ENCODE measurements at regions not wholly inside any gene's neighbourhood (a gene's known extent, or its start where the extent isn't known, plus 50 kb on each side); places are given as distances from the start of the nearest gene placed in this dataset.

- Histone ChIP-seq H3K9me3 (no peaks in the 10 kb centered on the region), H3K4me3 (no peak overlapping the region), H3K27me3 (no peaks in the 10 kb centered on the region), H3K27ac (no peak overlapping the region), H3K36me3 (no peaks in the 10 kb centered on the region), H3K4me1 (no peaks in the 10 kb centered on the region)
- 60 to 71% methylated on average over 6 of the region's 6 CpGs for WGBS, 2 donors
- intact Hi-C loops (cut with DNase I), result no loop called here
- DNase-seq, result no peak
- TF ChIP-seq POLR2A (IDR thresholded peaks at IDR 0.05) (no peak), CTCF (IDR thresholded peaks at IDR 0.05) (no peak), POLR2AphosphoS5 (IDR thresholded peaks at IDR 0.05) (no peak), EP300 (IDR thresholded peaks at IDR 0.05) (no peak)
Measured at GRCh38 chr5:74948031-74948546, 81.9 kb upstream of the FAM169A start.

GRCh38 chr5:74946471-74946870, 80.3 kb upstream of the FAM169A start:
- no peaks in the 10 kb centered on the region for H3K4me1 ChIP-seq
- no peaks in the 10 kb centered on the region for H3K27me3 ChIP-seq
- DNase-seq, result no peak
- H3K4me3 ChIP-seq, result no peak overlapping the region
- no peaks in the 10 kb centered on the region for H3K9me3 ChIP-seq
- H3K36me3 ChIP-seq, result no peaks in the 10 kb centered on the region
- intact Hi-C loops (cut with DNase I), result no loop called here
- WGBS, 2 donors, result 95 to 96% methylated on average over 4 of the region's 4 CpGs
- TF ChIP-seq POLR2AphosphoS5 (IDR thresholded peaks at IDR 0.05), result no peak
- TF ChIP-seq POLR2A (IDR thresholded peaks at IDR 0.05), result no peak
- H3K27ac ChIP-seq, result no peak overlapping the region

GRCh38 chr5:74945561-74946165, 79.5 kb upstream of the FAM169A start:
- intact Hi-C loops (cut with DNase I), result no loop called here
- Histone ChIP-seq H3K4me3 (no peak overlapping the region), H3K27ac (no peak overlapping the region), H3K9me3 (no peaks in the 10 kb centered on the region), H3K36me3 (no peaks in the 10 kb centered on the region), H3K4me1 (no peaks in the 10 kb centered on the region), H3K27me3 (no peaks in the 10 kb centered on the region)
- DNase-seq, result no peak
- WGBS, 2 donors, result 61 to 86% methylated on average over 4 of the region's 4 CpGs
- TF ChIP-seq CTCF (IDR thresholded peaks at IDR 0.05), result no peak
- TF ChIP-seq POLR2AphosphoS5 (IDR thresholded peaks at IDR 0.05), result no peak
- no peak for TF ChIP-seq POLR2A (IDR thresholded peaks at IDR 0.05)
- no peak for TF ChIP-seq EP300 (IDR thresholded peaks at IDR 0.05)

- Histone ChIP-seq H3K27ac (no peak overlapping the region), H3K4me3 (no peak overlapping the region), H3K9me3 (no peaks in the 10 kb centered on the region), H3K36me3 (no peaks in the 10 kb centered on the region), H3K27me3 (no peaks in the 10 kb centered on the region), H3K4me1 (no peaks in the 10 kb centered on the region)
- intact Hi-C loops (cut with DNase I), result no loop called here
- TF ChIP-seq POLR2A (IDR thresholded peaks at IDR 0.05), result no peak
- no peak for TF ChIP-seq POLR2AphosphoS5 (IDR thresholded peaks at IDR 0.05)
- no peak for TF ChIP-seq CTCF (IDR thresholded peaks at IDR 0.05)
- no peak for DNase-seq
- WGBS, 2 donors, result 73 to 81% methylated on average over 2 of the region's 2 CpGs
Measured at GRCh38 chr5:74943905-74944304, 77.7 kb upstream of the FAM169A start.

GRCh38 chr5:74942622-74943286, 76.6 kb upstream of the FAM169A start:
- no peaks in the 10 kb centered on the region for H3K4me1 ChIP-seq
- no peak overlapping the region for H3K4me3 ChIP-seq
- no peaks in the 10 kb centered on the region for H3K27me3 ChIP-seq
- H3K9me3 ChIP-seq, result no peaks in the 10 kb centered on the region
- no peak for DNase-seq
- H3K27ac ChIP-seq, result no peak overlapping the region
- 67 to 88% methylated on average over 10 of the region's 10 CpGs for WGBS, 2 donors
- intact Hi-C loops (cut with DNase I), result no loop called here
- TF ChIP-seq EP300 (IDR thresholded peaks at IDR 0.05), result no peak
- no peaks in the 10 kb centered on the region for H3K36me3 ChIP-seq

Measured in sigmoid colon (tissue), 6 donors.